Mesenchymal stem cell (in vitro differentiated cells and primary cell): ENCODE measurements at regions not wholly inside any gene's neighbourhood (a gene's known extent, or its start where the extent isn't known, plus 50 kb on each side); places are given as distances from the start of the nearest gene placed in this dataset.

Experiments
- DNase-seq: peaks from one replicate; pipeline ENCODE4 v3.0.0-alpha.2; 2013
- H2AFZ ChIP-seq: one replicate; pipeline ENCODE4 v1.6.1; 2013; ENCODE audit warnings: low read depth, mild to moderate bottlenecking, control low read depth, inconsistent platforms, low read length, moderate library complexity
- H2AK5ac ChIP-seq: 2 replicates; pipeline ENCODE4 v1.6.1; 2013; ENCODE audit warnings: low read length, moderate library complexity, mild to moderate bottlenecking, inconsistent platforms; ENCODE audit not compliant: severe bottlenecking
- H2BK120ac ChIP-seq: one replicate; pipeline ENCODE4 v1.6.1; 2013; ENCODE audit warnings: low read depth, mild to moderate bottlenecking, inconsistent platforms, low read length, moderate library complexity
- H2BK12ac ChIP-seq, 2 experiments: one replicate each; pipeline ENCODE4 v1.6.1; 2013; ENCODE audit warnings: inconsistent platforms in 2 of 2, low read length in 2 of 2, mild to moderate bottlenecking in 2 of 2, moderate library complexity in 2 of 2, control low read depth in 1 of 2
- H2BK15ac ChIP-seq: one replicate; pipeline ENCODE4 v1.6.1; 2013; ENCODE audit warnings: mild to moderate bottlenecking, low read depth, inconsistent platforms; ENCODE audit not compliant: poor library complexity, severe bottlenecking
- H2BK5ac ChIP-seq: 2 replicates; pipeline ENCODE4 v1.6.1; 2013; ENCODE audit warnings: low read depth, mild to moderate bottlenecking, low read length, control low read depth, inconsistent platforms; ENCODE audit not compliant: poor library complexity, severe bottlenecking
- H3K14ac ChIP-seq, 2 experiments: one replicate each; pipeline ENCODE4 v1.6.1; 2013; ENCODE audit warnings: inconsistent platforms in 2 of 2, low read length in 2 of 2, control low read depth in 1 of 2, mild to moderate bottlenecking in 1 of 2, moderate library complexity in 1 of 2
- H3K18ac ChIP-seq, 2 experiments: one replicate each; pipeline ENCODE4 v1.6.1; 2013; ENCODE audit warnings: inconsistent platforms in 2 of 2, low read length in 2 of 2, control low read depth in 1 of 2, low read depth in 1 of 2, mild to moderate bottlenecking in 1 of 2
- H3K23ac ChIP-seq, 2 experiments: one replicate each; pipeline ENCODE4 v1.6.1; 2013; ENCODE audit warnings: inconsistent platforms in 2 of 2, low read length in 2 of 2, mild to moderate bottlenecking in 2 of 2, moderate library complexity in 2 of 2, control low read depth in 1 of 2
- H3K27ac ChIP-seq: 2 replicates; pipeline ENCODE4 v1.5.1; 2013; ENCODE audit warnings: mild to moderate bottlenecking, moderate library complexity, low read length, control low read depth, inconsistent platforms; ENCODE audit not compliant: poor library complexity, severe bottlenecking
- H3K27me3 ChIP-seq, 2 experiments: 2 replicates each; pipeline versions ENCODE4 v1.6.1 to v1.7.0; 2013; ENCODE audit warnings: low read length in 2 of 2, mild to moderate bottlenecking in 2 of 2, moderate library complexity in 2 of 2, control low read depth in 1 of 2, inconsistent platforms in 1 of 2; ENCODE audit not compliant: control insufficient read depth in 1 of 2, insufficient read depth in 1 of 2
- H3K36me3 ChIP-seq, 2 experiments: 2 replicates each; pipeline versions ENCODE4 v1.6.1 to v1.7.0; 2013; ENCODE audit warnings: low read length in 2 of 2, control low read depth in 1 of 2, inconsistent platforms in 1 of 2, low read depth in 1 of 2, mild to moderate bottlenecking in 1 of 2; ENCODE audit not compliant: insufficient read depth in 2 of 2, control insufficient read depth in 1 of 2
- H3K4ac ChIP-seq, 2 experiments: one replicate each; pipeline ENCODE4 v1.6.1; 2013; ENCODE audit warnings: inconsistent platforms in 2 of 2, low read length in 2 of 2, mild to moderate bottlenecking in 2 of 2, moderate library complexity in 2 of 2, control low read depth in 1 of 2, low read depth in 1 of 2
- H3K4me1 ChIP-seq: 2 replicates; pipeline ENCODE4 v1.6.1; 2013; ENCODE audit warnings: low read depth, low read length, control low read depth; ENCODE audit not compliant: control insufficient read depth, insufficient read depth
- H3K4me2 ChIP-seq: 2 replicates; pipeline ENCODE4 v1.6.1; 2013; ENCODE audit warnings: low read length, mild to moderate bottlenecking, inconsistent platforms; ENCODE audit not compliant: poor library complexity, severe bottlenecking
- H3K4me3 ChIP-seq, 2 experiments: 2 replicates each; pipeline versions ENCODE4 v1.5.1 to v1.7.0; 2013; ENCODE audit warnings: low read length in 2 of 2, mild to moderate bottlenecking in 2 of 2, control low read depth in 1 of 2, low read depth in 1 of 2; ENCODE audit not compliant: insufficient read depth in 1 of 2
- H3K79me1 ChIP-seq: replicated peaks from 2 replicates; pipeline ENCODE4 v1.6.1; 2013; ENCODE audit warnings: mild to moderate bottlenecking, control low read depth, low read length, inconsistent platforms; ENCODE audit not compliant: poor library complexity, severe bottlenecking
- H3K9ac ChIP-seq: 2 replicates; pipeline ENCODE4 v1.7.0; 2013; ENCODE audit warnings: mild to moderate bottlenecking, low read length, moderate library complexity
- H3K9me3 ChIP-seq: 2 replicates; pipeline ENCODE4 v1.7.0; 2013; ENCODE audit warnings: mild to moderate bottlenecking, low read length; ENCODE audit not compliant: control insufficient read depth
- H4K8ac ChIP-seq: one replicate; pipeline ENCODE4 v1.6.1; 2013; ENCODE audit warnings: inconsistent platforms, mild to moderate bottlenecking, low read length, moderate library complexity
- H4K91ac ChIP-seq: one replicate; pipeline ENCODE4 v1.6.1; 2013; ENCODE audit warnings: mild to moderate bottlenecking, low read length, inconsistent platforms
- WGBS: methylation state at CpG from one replicate; pipeline ENCODE4 v1.1.7; 2013; ENCODE audit warnings: mixed read lengths; 5-methylcytosine and 5-hydroxymethylcytosine counted together

DNA sequence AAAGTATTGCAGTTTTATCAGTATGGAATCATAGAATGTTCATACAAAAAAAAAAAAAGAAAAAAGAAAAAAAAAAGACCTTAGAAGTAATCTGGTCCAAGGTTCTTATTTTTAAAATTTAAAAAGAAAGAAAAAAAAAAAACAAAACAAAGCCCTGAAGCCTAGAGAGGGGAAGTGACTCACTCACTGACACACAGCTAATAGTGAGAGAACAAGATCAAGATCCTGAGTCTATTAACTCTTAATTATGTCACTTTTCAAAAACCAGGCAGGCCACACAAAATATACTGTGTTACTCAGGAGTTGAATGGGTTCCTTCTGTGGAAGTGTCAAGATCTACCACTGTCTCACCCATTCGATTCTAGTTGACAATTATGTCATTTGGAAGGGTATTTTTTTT, 433.9 kb upstream of the DAB1 start:
- no peak overlapping the region for H3K4ac ChIP-seq
- no peaks in the 10 kb centered on the region for H3K27me3 ChIP-seq
- H3K9me3 ChIP-seq: no peaks in the 10 kb centered on the region
- no CpG with 5 or more reads among the region's 1 CpG for WGBS
- H3K9ac ChIP-seq: no peak overlapping the region
- H3K4me1 ChIP-seq: no peaks in the 10 kb centered on the region
- no peak overlapping the region for H3K18ac ChIP-seq
- H3K36me3 ChIP-seq: no peaks in the 10 kb centered on the region
- no peak overlapping the region for H3K4me3 ChIP-seq
- H3K23ac ChIP-seq: no peak overlapping the region
- H4K8ac ChIP-seq: no peak overlapping the region
- H3K14ac ChIP-seq: no peak overlapping the region
- no peak overlapping the region for H4K91ac ChIP-seq
- no peaks in the 10 kb centered on the region for H3K79me1 ChIP-seq
- H3K4me2 ChIP-seq: no peak overlapping the region
- H2BK15ac ChIP-seq: no peak overlapping the region
- DNase-seq: no peak
- H2AK5ac ChIP-seq: no peak overlapping the region
- H2AFZ ChIP-seq: no peak overlapping the region
- H3K27ac ChIP-seq: no peak overlapping the region
- no peak overlapping the region for H2BK5ac ChIP-seq
- H2BK120ac ChIP-seq: no peak overlapping the region
- no peak overlapping the region for H2BK12ac ChIP-seq

DNA sequence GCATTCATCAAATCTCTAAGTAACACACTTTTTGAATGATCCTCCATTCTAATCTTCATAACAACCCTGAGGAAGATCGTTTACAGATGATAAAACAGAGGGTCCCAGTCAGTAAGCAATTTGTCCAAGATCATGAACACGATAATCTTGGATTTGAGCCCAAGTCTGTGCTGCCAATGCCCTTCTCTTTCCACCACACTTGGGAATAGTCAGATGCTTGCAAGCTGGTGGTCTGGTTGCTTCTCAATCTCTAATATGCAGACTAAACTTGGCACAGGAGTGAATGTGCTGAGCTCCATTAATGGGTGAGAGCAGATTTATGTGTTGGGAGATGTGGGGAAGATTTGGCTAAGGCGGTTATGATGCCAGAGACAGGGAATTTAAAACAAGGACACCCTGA, 430.6 kb upstream of the DAB1 start:
- Histone ChIP-seq H4K8ac (no peak overlapping the region), H3K36me3 (no peaks in the 10 kb centered on the region), H2BK15ac (no peak overlapping the region), H3K18ac (no peak overlapping the region), H3K23ac (no peak overlapping the region), H2AFZ (no peak overlapping the region), H3K4me1 (no peaks in the 10 kb centered on the region), H3K4ac (no peak overlapping the region), H3K9me3 (no peaks in the 10 kb centered on the region), H2BK12ac (no peak overlapping the region), H3K4me3 (no peak overlapping the region), H4K91ac (no peak overlapping the region), H2BK120ac (no peak overlapping the region), H2BK5ac (no peak overlapping the region), H3K27me3 (no peaks in the 10 kb centered on the region), H3K14ac (no peak overlapping the region), H3K27ac (no peak overlapping the region), H3K9ac (no peak overlapping the region), H3K79me1 (no peaks in the 10 kb centered on the region), H3K4me2 (no peak overlapping the region), H2AK5ac (no peak overlapping the region)
- no peak for DNase-seq
- WGBS: 63% methylated on average over 3 of the region's 3 CpGs

DNA sequence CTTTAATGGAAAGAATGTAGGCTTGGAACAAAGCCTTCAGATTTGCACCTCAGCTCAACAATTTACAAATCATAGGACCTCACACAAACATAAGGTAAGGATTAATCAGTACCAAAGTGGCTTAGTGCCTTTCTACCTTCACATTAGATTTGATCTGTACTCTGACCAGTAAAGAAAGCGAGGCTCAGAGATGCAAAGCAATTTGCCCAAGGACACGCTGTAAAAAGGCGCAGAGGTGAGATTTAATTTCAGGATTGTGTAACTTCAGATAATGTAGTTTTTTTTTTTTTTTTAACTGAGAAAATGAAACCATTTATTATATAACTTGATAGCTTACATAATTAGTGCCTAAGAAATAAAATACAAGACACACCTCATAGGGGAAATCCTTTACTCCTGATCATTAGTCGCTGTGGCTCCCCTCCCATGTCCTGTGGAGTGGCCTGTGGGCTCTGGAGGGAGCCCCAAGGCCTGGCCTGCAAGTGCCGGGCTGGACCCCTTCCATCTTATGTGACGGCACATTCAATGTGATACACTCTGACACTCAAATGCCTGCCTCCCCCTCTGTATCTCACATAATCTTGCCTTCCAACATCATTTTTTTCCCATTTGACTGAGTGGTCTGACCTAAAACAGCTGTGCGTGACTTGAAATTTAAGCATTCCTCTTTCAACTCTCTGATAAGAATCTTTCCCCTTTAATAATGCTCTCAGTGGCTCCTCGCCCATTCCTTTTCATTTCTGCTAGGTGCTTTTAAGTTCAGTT, 426.5 kb upstream of the DAB1 start:
- no peak overlapping the region for H2BK15ac ChIP-seq
- no peaks in the 10 kb centered on the region for H3K36me3 ChIP-seq
- no peak overlapping the region for H2BK5ac ChIP-seq
- H4K91ac ChIP-seq: no peak overlapping the region
- peak overlapping the region in 1 of 2 experiments; percentile 51 for H3K4ac ChIP-seq
- 83% methylated on average over 5 of the region's 8 CpGs for WGBS
- H3K4me1 ChIP-seq: no peaks in the 10 kb centered on the region
- H2AK5ac ChIP-seq: no peak overlapping the region
- H3K14ac ChIP-seq: no peak overlapping the region
- H3K9me3 ChIP-seq: no peaks in the 10 kb centered on the region
- H3K27me3 ChIP-seq: no peaks in the 10 kb centered on the region
- DNase-seq: no peak
- H2BK12ac ChIP-seq: no peak overlapping the region
- no peak overlapping the region for H3K27ac ChIP-seq
- H3K18ac ChIP-seq: no peak overlapping the region
- no peak overlapping the region for H2AFZ ChIP-seq
- no peak overlapping the region for H3K4me3 ChIP-seq
- no peak overlapping the region for H3K23ac ChIP-seq
- H3K9ac ChIP-seq: no peak overlapping the region
- H2BK120ac ChIP-seq: no peak overlapping the region
- H3K4me2 ChIP-seq: no peak overlapping the region
- no peaks in the 10 kb centered on the region for H3K79me1 ChIP-seq
- H4K8ac ChIP-seq: no peak overlapping the region

DNA sequence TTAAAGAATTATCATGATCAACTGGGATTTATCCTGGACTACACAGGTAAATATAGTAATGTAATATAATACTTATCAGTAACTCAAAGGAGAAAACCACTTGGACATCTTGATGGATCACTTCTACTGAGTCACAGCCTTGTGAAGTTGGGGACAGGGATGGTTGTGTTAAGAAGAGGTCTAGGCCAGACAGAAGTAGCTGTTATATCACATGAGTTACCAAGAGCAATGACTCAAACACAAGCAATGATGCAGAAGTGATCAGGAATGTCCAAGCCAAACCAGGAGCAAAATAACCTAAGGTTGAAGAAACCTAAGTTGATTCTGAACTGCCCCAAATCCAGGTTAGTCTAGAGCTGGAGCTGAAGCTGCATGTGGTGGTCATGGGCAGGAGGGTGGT, 424.5 kb upstream of the DAB1 start:
- Histone ChIP-seq H2AK5ac (no peak overlapping the region), H4K91ac (no peak overlapping the region), H3K4ac (no peak overlapping the region), H2BK5ac (no peak overlapping the region), H2AFZ (no peak overlapping the region), H4K8ac (no peak overlapping the region), H3K36me3 (no peaks in the 10 kb centered on the region), H2BK15ac (no peak overlapping the region), H3K9me3 (no peaks in the 10 kb centered on the region), H2BK120ac (no peak overlapping the region), H3K18ac (no peak overlapping the region), H3K14ac (no peak overlapping the region), H3K27me3 (no peaks in the 10 kb centered on the region), H3K23ac (no peak overlapping the region), H3K4me1 (no peaks in the 10 kb centered on the region), H3K9ac (no peak overlapping the region), H2BK12ac (no peak overlapping the region), H3K4me3 (no peak overlapping the region), H3K79me1 (no peaks in the 10 kb centered on the region), H3K4me2 (no peak overlapping the region), H3K27ac (no peak overlapping the region)
- DNase-seq: peak; percentile 11
